ENCODE measurements at regions not wholly inside any gene's neighbourhood (a gene's known extent, or its start where the extent isn't known, plus 50 kb on each side); places are given as distances from the start of the nearest gene placed in this dataset.

- TF ChIP-seq CTCF (IDR thresholded peaks at IDR 0.05; ENCODE audit: low read depth, low read length), result no peak
- no peak overlapping the region for H3K4me3 ChIP-seq (ENCODE audit: low read depth, low read length)
Measured at GRCh38 chr3:59288951-59289350, 239.1 kb upstream of the CFAP20DC start.

- H3K4me3 ChIP-seq (ENCODE audit: low read depth, low read length), result no peak overlapping the region
- no peak for TF ChIP-seq CTCF (IDR thresholded peaks at IDR 0.05; ENCODE audit: low read depth, low read length)
Measured at GRCh38 chr3:59286791-59287531, 237.1 kb upstream of the CFAP20DC start.

- TF ChIP-seq CTCF (IDR thresholded peaks at IDR 0.05; ENCODE audit: low read depth, low read length), result no peak
Measured at GRCh38 chr3:59285560-59285959, 235.7 kb upstream of the CFAP20DC start.

GRCh38 chr3:59284926-59285325 is 235.1 kb upstream of the CFAP20DC start:
- no peak for TF ChIP-seq CTCF (IDR thresholded peaks at IDR 0.05; ENCODE audit: low read depth, low read length)
- H3K4me3 ChIP-seq (ENCODE audit: low read depth, low read length), result no peak overlapping the region

More at GRCh38 chr3:59285560-59285959, 235.7 kb upstream of the CFAP20DC start:
- H3K4me3 ChIP-seq (ENCODE audit: low read depth, low read length), result no peak overlapping the region

GRCh38 chr3:59280113-59280512 is 230.3 kb upstream of the CFAP20DC start:
- no peak overlapping the region for H3K4me3 ChIP-seq (ENCODE audit: low read depth, low read length)
- no peak for TF ChIP-seq CTCF (IDR thresholded peaks at IDR 0.05; ENCODE audit: low read depth, low read length)

GRCh38 chr3:59277816-59278215 is 228.0 kb upstream of the CFAP20DC start:
- no peak for TF ChIP-seq CTCF (IDR thresholded peaks at IDR 0.05; ENCODE audit: low read depth, low read length)
- H3K4me3 ChIP-seq (ENCODE audit: low read depth, low read length), result no peak overlapping the region

- no peak for TF ChIP-seq CTCF (IDR thresholded peaks at IDR 0.05; ENCODE audit: low read depth, low read length)
Measured at GRCh38 chr3:59277201-59277600, 227.4 kb upstream of the CFAP20DC start.

More at GRCh38 chr3:59277201-59277600, 227.4 kb upstream of the CFAP20DC start:
- no peak overlapping the region for H3K4me3 ChIP-seq (ENCODE audit: low read depth, low read length)

Data from WI38 (cell line).